ENCODE measurements at regions not wholly inside any gene's neighbourhood (a gene's known extent, or its start where the extent isn't known, plus 50 kb on each side); places are given as distances from the start of the nearest gene placed in this dataset.

- Histone ChIP-seq H3K79me1 (ENCODE audit: low read depth in 1 of 2, low read length in 2 of 2) (no peaks in the 10 kb centered on the region), H2AK5ac (ENCODE audit: low read depth, low read length) (no peak overlapping the region), H3K36me3 (ENCODE audit: control insufficient read depth, insufficient read depth, low read length) (no peaks in the 10 kb centered on the region), H3K4me2 (ENCODE audit: low read depth, low read length) (no peak overlapping the region), H3K9ac (ENCODE audit: low read depth, low read length) (no peak overlapping the region), H3K18ac (ENCODE audit: low read depth, low read length) (no peak overlapping the region), H2BK20ac (ENCODE audit: low read depth, low read length) (no peak overlapping the region), H4K91ac (ENCODE audit: insufficient read depth, low read depth, low read length) (no peak overlapping the region), H3K4ac (ENCODE audit: low read depth, low read length) (no peak overlapping the region), H2BK15ac (ENCODE audit: low read depth, low read length) (no peak overlapping the region), H3K4me3 (ENCODE audit: insufficient read depth, low read depth, low read length) (no peak overlapping the region), H2AFZ (replicated peaks; ENCODE audit: low read length, poor library complexity) (no peak overlapping the region), H3K9me3 (ENCODE audit: control insufficient read depth, insufficient read depth, low read length) (no peaks in the 10 kb centered on the region), H4K8ac (ENCODE audit: low read depth in 2 of 2, low read length in 2 of 2) (no peak overlapping the region), H2AK9ac (replicated peaks; ENCODE audit: low read depth, low read length, poor library complexity) (no peak overlapping the region), H3K27ac (ENCODE audit: insufficient read depth, low read length) (no peak overlapping the region), H3K14ac (replicated peaks; ENCODE audit: low read depth, low read length) (no peak overlapping the region), H3K56ac (ENCODE audit: extremely low read depth, insufficient read depth, low read length) (no peak overlapping the region), H3K27me3 (ENCODE audit: control insufficient read depth, insufficient read depth, low read length) (no peaks in the 10 kb centered on the region), H4K5ac (ENCODE audit: low read depth, low read length) (no peak overlapping the region), H2BK120ac (ENCODE audit: low read depth, low read length) (no peak overlapping the region), H4K20me1 (ENCODE audit: insufficient read depth, low read length) (no peaks in the 10 kb centered on the region), H3K23ac (ENCODE audit: low read depth, low read length) (no peak overlapping the region), H3K9me1 (ENCODE audit: insufficient read depth, low read length) (no peaks in the 10 kb centered on the region), H2BK5ac (ENCODE audit: low read depth, low read length, poor library complexity, severe bottlenecking) (no peak overlapping the region), H3K4me1 (ENCODE audit: control insufficient read depth, insufficient read depth, low read length) (no peaks in the 10 kb centered on the region)
- no TSS peak for BruUV-seq (replicated peaks)
- CTCF ChIA-PET: no interaction called here
- dilution Hi-C loops (cut with HindIII; ENCODE audit: low sequenced_read_pairs, unreplicated experiment) (no loop called here), intact Hi-C loops (cut with micrococcal nuclease) (no loop called here), in situ Hi-C loops (cut with MboI; ENCODE audit: low sequenced_read_pairs) (no loop called here)
- DNase-seq (no peak), ATAC-seq (ENCODE audit: low read depth) (no peak)
- TF ChIP-seq BHLHE40 (IDR thresholded peaks at IDR 0.05; ENCODE audit: low read depth, low read length) (no peak), CHD1 (IDR thresholded peaks at IDR 0.05; ENCODE audit: low read depth, low read length) (no peak), ELK1 (IDR thresholded peaks at IDR 0.05; ENCODE audit: borderline replicate concordance, low read depth, low read length) (no peak), FOS (IDR thresholded peaks at IDR 0.05; ENCODE audit: low read depth, low read length) (no peak)
- POLR2A ChIA-PET (ENCODE audit: unreplicated experiment): no interaction called here
These were observed 515.0 kb downstream of the COL11A1 start for GRCh38 chr1:102593276-102593675.
